ENCODE measurements at regions not wholly inside any gene's neighbourhood (a gene's known extent, or its start where the extent isn't known, plus 50 kb on each side); places are given as distances from the start of the nearest gene placed in this dataset.
"Not testable (repeated sequence)": the region's sequence is repeated elsewhere in the genome, so short reads cannot be mapped to it uniquely, and the experiment has no call there.

DNA sequence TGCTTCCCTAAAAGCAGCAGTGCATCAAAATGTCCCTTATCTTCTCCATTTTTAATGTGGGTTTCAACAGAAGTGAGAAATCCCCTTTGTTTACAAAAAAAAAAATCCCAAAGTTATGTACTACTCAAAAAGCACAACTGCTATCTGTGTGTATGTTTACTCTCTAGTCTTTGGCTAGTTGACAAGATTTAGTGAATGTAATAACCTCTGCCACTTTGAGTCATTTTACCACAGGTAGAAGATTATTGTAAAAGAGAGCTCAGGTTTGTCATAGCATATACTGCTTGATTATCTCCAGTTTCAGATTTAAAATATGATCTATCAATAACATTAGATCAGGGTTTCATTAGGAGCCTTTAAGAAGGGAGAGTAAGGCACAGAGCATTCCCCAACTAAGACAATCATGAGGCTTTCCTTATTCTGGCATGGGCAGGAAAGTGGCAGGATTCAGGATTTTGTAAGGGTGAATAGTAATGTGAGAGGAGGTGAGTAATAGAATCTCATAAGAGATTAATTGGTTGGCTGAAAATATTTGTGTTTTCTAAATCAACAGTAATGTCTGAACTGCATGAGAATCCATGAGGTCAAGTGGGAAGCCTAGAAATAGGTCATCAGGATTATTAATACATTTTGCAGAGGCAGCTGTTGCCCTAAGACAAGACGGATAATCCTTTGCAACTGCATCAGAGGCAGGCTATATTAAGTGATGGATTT is 1780.3 kb upstream of the LRRTM1 start:
- no peak for TF ChIP-seq Cebpa-rat (IDR thresholded peaks at IDR 0.05)
- Histone ChIP-seq H3K9me3 (replicated peaks in 1 of 11) (peaks cover 12 to 19% (median 17%) of the 10 kb centered on the region in 11 experiments), H3K36me3 (no peaks in the 10 kb centered on the region), H4K20me1 (no peaks in the 10 kb centered on the region), H3K4me1 (no peaks in the 10 kb centered on the region), H3K27ac (no peak overlapping the region), H3K27me3 (no peaks in the 10 kb centered on the region), H3K4me3 (no peak overlapping the region), H3K4me2 (no peak overlapping the region), H3K9ac (no peak overlapping the region)

DNA sequence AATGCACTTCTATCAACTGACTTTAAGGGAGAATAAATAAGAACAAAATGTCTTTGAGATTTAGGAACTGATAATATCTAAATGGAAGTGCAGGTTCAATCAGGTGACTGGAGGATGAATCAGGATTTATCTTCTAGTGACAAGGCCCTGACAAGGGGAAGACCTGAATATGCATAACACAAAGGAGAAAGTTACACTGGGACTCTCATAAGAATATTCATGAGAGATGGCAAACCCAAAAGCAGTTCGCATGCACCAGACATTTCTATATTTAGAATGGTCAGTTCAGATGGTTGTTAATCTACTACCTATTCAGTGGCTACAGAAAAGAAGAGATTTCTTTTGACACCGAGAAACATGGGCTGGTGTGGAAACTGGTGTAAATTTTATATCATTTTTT is 1771.3 kb upstream of the LRRTM1 start:
- Histone ChIP-seq H3K36me3 (no peaks in the 10 kb centered on the region), H3K4me1 (no peaks in the 10 kb centered on the region), H3K9ac (no peak overlapping the region), H3K27ac (no peak overlapping the region), H3K27me3 (no peaks in the 10 kb centered on the region), H4K20me1 (no peaks in the 10 kb centered on the region), H3K4me2 (no peak overlapping the region), H3K9me3 (replicated peaks in 1 of 11) (no peaks in the 10 kb centered on the region), H3K4me3 (no peak overlapping the region)
- no peak for TF ChIP-seq Cebpa-rat (IDR thresholded peaks at IDR 0.05)

DNA sequence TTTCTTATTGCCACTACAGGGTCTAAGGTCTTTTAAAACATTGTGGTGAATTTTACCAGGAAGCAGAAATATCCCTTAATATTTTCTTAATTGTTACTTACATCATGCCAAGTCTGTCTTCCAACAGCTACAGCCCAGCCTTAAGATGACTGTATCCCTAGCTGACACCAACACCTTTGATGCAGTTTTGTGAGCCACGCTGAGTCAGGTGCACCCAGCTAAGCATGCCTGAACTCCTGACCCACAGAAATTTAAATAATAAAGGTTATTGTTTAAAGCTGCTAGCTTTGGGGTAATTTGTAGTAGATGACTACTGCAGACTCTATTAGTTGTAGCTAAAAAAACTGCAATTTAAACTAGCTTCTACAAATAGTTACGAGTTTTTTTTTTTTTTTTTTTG is 1757.9 kb upstream of the LRRTM1 start:
- H3K4me1 ChIP-seq = no peaks in the 10 kb centered on the region
- H3K27ac ChIP-seq = no peak overlapping the region
- no peak overlapping the region for H3K4me2 ChIP-seq
- H3K36me3 ChIP-seq = no peaks in the 10 kb centered on the region
- no peak for TF ChIP-seq Cebpa-rat (IDR thresholded peaks at IDR 0.05)
- no peaks in the 10 kb centered on the region for H3K27me3 ChIP-seq
- no peak overlapping the region for H3K9ac ChIP-seq
- no peak overlapping the region for H3K4me3 ChIP-seq
- no peaks in the 10 kb centered on the region for H4K20me1 ChIP-seq
- H3K9me3 ChIP-seq (replicated peaks in 1 of 11) = no peaks in the 10 kb centered on the region

DNA sequence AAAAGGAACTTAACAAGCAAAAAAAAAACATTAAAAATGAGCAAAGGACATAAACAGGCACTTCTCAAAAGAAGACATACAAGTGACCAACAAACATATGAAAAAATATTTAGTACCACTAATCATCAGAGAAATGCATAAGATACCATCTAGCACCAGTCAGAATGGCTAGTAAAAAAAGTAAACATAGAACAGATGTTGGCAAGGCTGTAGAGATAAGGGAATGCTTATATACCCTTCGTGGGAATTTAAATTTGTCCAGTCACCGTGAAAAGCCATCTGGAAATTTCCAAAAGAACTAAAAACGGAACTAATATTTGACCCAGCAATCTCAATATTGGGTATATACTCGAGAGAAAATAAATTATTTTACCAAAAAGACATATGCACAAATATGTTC is 1751.3 kb upstream of the LRRTM1 start:
- H3K4me1 ChIP-seq = no peaks in the 10 kb centered on the region
- TF ChIP-seq Cebpa-rat (IDR thresholded peaks at IDR 0.05) = no peak
- no peak overlapping the region for H3K4me2 ChIP-seq
- H3K4me3 ChIP-seq = no peak overlapping the region
- no peak overlapping the region for H3K27ac ChIP-seq
- H3K9me3 ChIP-seq (replicated peaks in 1 of 11) = no peaks in the 10 kb centered on the region
- H3K27me3 ChIP-seq = no peaks in the 10 kb centered on the region
- H3K36me3 ChIP-seq = no peaks in the 10 kb centered on the region
- H4K20me1 ChIP-seq = no peaks in the 10 kb centered on the region
- no peak overlapping the region for H3K9ac ChIP-seq

DNA sequence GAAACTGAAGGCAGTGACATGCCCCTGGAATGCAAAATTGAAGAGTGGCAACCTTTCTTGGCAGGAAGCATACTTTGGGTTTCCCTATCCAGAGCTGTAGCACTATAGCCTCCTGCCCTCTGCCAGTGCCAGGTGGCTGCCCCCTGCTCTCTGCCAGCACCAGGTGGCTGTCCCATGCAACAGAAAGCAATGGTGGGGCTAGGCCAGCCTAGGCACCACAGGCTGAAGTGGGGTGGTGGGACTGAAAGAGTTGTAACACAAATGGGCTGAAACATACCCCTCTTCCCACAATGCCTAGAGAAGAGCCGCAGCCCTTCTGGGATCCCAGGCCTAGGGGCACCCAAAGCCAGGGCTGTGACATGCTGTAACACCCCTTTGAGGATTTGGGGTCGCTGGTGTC is 1739.3 kb upstream of the LRRTM1 start:
- TF ChIP-seq Cebpa-rat (IDR thresholded peaks at IDR 0.05) = no peak
- Histone ChIP-seq H3K27ac (no peak overlapping the region), H3K4me3 (no peak overlapping the region), H3K4me1 (no peaks in the 10 kb centered on the region), H3K9ac (no peak overlapping the region), H4K20me1 (no peaks in the 10 kb centered on the region), H3K27me3 (no peaks in the 10 kb centered on the region), H3K36me3 (no peaks in the 10 kb centered on the region), H3K4me2 (no peak overlapping the region), H3K9me3 (replicated peaks in 1 of 11) (peaks cover 0 to 5% (median 0%) of the 10 kb centered on the region in 11 experiments; a peak in 3 of 22 replicates)

DNA sequence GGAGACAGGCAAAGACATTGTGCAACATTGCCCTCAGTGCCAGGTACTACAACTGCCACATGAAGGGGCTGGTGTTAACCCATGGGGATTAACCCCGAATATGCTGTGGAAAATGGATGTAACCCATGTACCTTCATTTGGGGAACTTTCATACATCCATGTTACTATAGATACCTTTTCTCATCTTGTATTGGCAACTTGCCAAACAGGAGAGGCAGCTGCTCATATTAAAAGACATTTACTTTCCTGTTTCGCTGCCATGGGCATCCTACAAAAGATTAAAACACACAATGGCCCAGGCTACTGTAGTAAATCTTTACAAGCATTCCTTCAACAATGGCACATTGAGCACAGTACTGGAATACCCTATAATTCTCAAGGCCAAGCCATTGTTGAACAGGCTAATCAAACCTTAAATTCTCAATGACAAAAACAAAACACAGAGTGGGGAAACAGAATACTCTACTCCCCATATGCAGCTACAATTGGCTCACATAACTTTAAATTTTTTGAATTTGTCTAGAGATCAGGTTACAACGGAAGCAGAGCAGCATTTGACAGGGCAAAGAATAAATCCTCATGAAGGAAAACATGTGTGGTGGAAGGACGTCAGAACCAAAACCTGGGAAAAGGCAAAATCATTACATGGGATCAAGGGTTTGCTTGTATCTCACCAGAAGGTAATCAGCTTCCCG is 1723.5 kb upstream of the LRRTM1 start:
- Histone ChIP-seq H3K9me3 (replicated peaks in 1 of 11) (peaks cover 0 to 7% (median 0%) of the 10 kb centered on the region in 11 experiments; a peak in 4 of 22 replicates), H3K4me1 (no peaks in the 10 kb centered on the region)
- no peak for TF ChIP-seq Cebpa-rat (IDR thresholded peaks at IDR 0.05)

DNA sequence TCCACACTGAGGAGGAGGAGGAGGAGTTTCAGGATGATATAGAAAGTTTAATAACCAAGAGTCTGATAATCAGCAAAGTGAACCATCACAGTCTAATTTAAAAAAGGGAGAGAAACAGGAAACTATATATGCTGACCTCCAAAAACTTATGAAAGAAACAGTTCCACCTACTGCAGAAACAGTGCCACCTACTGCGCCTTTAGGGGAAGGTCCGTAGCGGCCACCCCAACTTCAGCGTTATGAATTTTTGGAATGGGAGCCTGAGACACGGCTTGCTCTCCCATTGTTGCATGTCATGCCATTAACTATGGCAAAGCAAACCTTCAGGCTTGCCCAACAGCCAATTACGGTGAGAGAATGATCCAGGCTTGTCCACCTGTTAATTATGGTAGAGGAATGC is 1719.2 kb upstream of the LRRTM1 start:
- Histone ChIP-seq H3K27ac (no peak overlapping the region), H3K36me3 (no peaks in the 10 kb centered on the region), H3K4me1 (no peaks in the 10 kb centered on the region), H3K9me3 (replicated peaks in 1 of 11) (no peaks in the 10 kb centered on the region), H3K9ac (no peak overlapping the region), H3K27me3 (no peaks in the 10 kb centered on the region), H3K4me2 (no peak overlapping the region), H4K20me1 (no peaks in the 10 kb centered on the region), H3K4me3 (no peak overlapping the region)
- TF ChIP-seq Cebpa-rat (IDR thresholded peaks at IDR 0.05) = no peak

More for the DNA sequence above, 1723.5 kb upstream of the LRRTM1 start:
- no peak overlapping the region for H3K4me3 ChIP-seq
- no peaks in the 10 kb centered on the region for H3K36me3 ChIP-seq
- H3K27me3 ChIP-seq = no peaks in the 10 kb centered on the region
- no peak overlapping the region for H3K9ac ChIP-seq
- H3K4me2 ChIP-seq = no peak overlapping the region
- no peak overlapping the region for H3K27ac ChIP-seq
- no peaks in the 10 kb centered on the region for H4K20me1 ChIP-seq

DNA sequence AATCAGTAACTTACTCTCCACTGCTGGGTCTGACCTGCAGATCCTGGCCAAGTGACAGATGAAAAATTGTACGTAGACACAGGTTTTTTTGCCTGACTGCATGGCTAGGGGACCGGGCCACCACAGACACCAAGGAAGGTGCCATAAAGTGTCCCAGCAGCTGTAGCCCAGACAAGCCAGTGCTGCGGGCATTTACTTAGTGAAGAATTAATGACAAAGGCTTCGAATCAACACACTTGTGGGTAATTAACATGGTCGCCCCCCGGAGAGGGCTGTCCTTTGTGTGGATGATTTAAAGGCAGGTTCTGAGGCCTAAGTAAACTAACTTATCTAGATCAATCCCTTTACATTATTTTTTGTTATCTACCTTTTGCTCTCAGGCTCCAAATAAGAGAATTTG is 1709.1 kb upstream of the LRRTM1 start:
- Histone ChIP-seq H3K4me3 (no peak overlapping the region), H3K9me3 (replicated peaks in 1 of 11) (no peaks in the 10 kb centered on the region), H4K20me1 (no peaks in the 10 kb centered on the region), H3K4me1 (no peaks in the 10 kb centered on the region), H3K36me3 (no peaks in the 10 kb centered on the region), H3K4me2 (no peak overlapping the region), H3K27me3 (no peaks in the 10 kb centered on the region), H3K9ac (no peak overlapping the region), H3K27ac (no peak overlapping the region)
- TF ChIP-seq Cebpa-rat (IDR thresholded peaks at IDR 0.05) = no peak

DNA sequence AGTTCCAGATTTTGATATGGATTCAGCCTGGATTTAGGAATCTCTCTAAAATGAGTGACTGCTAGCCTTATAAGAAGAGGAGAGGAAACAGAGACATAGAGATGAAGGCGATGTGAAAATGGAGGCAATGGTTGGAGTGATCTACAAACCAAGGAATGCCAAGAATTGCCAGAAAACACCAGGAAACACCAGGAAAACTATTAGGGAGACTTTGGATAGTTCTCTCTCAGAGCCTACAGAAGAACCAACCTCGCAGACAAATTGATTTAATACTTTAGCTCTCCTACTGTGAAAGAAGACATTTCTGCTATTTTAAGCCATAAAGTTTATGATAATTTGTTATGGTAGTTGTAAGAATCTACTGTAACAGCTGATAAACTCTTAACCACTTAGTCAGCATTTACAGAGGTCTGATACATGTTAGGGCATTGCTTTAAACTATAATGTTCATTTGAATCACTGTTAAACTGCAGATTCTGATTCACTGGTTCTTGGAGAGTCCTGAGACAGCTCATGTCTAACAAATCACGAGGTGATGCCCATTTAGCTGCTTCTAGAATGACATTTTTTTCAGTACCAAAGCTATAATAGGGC is 1702.6 kb upstream of the LRRTM1 start:
- H3K4me1 ChIP-seq = no peaks in the 10 kb centered on the region
- no peak overlapping the region for H3K4me3 ChIP-seq
- no peaks in the 10 kb centered on the region for H4K20me1 ChIP-seq
- no peak overlapping the region for H3K9ac ChIP-seq
- no peak for TF ChIP-seq Cebpa-rat (IDR thresholded peaks at IDR 0.05)
- H3K27me3 ChIP-seq = no peaks in the 10 kb centered on the region
- H3K9me3 ChIP-seq (replicated peaks in 1 of 11) = no peaks in the 10 kb centered on the region
- H3K36me3 ChIP-seq = no peaks in the 10 kb centered on the region
- no peak overlapping the region for H3K27ac ChIP-seq
- no peak overlapping the region for H3K4me2 ChIP-seq

DNA sequence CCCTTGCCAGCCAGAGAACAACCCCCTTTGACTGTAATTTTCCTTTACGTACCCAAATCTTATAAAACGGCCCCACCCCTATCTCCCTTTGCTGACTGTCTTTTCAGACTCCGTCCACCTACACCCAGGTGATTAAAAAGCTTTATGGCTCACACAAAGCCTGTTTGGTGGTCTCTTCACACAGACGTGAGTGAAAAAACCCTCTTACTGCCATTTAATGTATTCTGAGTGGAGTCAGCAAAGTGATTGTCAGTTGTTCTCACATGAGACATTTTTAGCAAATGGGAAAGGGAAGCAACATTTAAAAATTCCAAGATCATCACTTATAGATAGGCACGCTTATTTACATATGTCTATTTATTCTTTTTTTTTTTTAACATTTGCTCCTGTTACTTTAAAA is 1701.3 kb upstream of the LRRTM1 start:
- not testable (repeated sequence) for H3K27ac ChIP-seq; H3K4me2 ChIP-seq; H3K9me3 ChIP-seq (replicated peaks in 1 of 11); H3K4me1 ChIP-seq; H3K36me3 ChIP-seq; H3K4me3 ChIP-seq; H4K20me1 ChIP-seq; H3K9ac ChIP-seq; H3K27me3 ChIP-seq
